ENCODE measurements at regions not wholly inside any gene's neighbourhood (a gene's known extent, or its start where the extent isn't known, plus 50 kb on each side); places are given as distances from the start of the nearest gene placed in this dataset.

DNA sequence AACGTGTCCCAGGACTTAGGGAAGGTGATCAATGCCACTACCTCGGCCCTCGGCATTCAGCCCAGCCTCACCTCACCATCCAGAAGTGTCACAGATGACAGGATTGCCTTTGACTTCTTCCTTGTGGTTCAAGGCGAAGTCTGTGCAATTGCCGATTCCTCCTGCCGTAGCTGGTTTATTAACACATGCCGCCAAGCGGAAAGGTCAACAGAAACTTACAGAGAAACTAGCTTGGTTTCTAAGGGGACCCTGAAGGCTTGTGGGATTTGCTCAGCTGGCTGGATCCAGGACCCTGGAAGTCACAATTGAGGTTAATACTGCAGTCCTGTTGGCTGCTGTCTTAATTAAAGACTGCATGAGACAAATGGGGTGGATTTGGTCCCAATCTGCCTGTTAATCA, 65.6 kb downstream of the SHANK2 start:
- Histone ChIP-seq H3K4me2 (no peak overlapping the region), H3K79me2 (ENCODE audit: low read depth) (no peaks in the 10 kb centered on the region), H4K20me1 (ENCODE audit: low read depth) (no peaks in the 10 kb centered on the region), H3K36me3 (no peaks in the 10 kb centered on the region), H3K9ac (no peak overlapping the region), H3K9me3 (ENCODE audit: low read depth) (no peaks in the 10 kb centered on the region), H3K27me3 (no peaks in the 10 kb centered on the region), H2AFZ (replicated peaks) (no peak overlapping the region), H3K4me3 (no peak overlapping the region), H3K27ac (no peak overlapping the region), H3F3A (ENCODE audit: low read depth) (no peaks in the 10 kb centered on the region), H3K4me1 (no peaks in the 10 kb centered on the region)
- DNase-seq (ENCODE audit: low spot score) = no peak
- H3K4me3 Mint-ChIP-seq = no peak overlapping the region
- H3K27ac Mint-ChIP-seq = no peak overlapping the region
- H3K9me3 Mint-ChIP-seq = peaks cover 4% of the 10 kb centered on the region
- no peaks in the 10 kb centered on the region for H3K36me3 Mint-ChIP-seq
- H3K27me3 Mint-ChIP-seq (ENCODE audit: insufficient read depth, low read depth) = peaks cover 16% of the 10 kb centered on the region
- H3K4me1 Mint-ChIP-seq = peaks cover 7% of the 10 kb centered on the region
- TF ChIP-seq, protein P1, sequence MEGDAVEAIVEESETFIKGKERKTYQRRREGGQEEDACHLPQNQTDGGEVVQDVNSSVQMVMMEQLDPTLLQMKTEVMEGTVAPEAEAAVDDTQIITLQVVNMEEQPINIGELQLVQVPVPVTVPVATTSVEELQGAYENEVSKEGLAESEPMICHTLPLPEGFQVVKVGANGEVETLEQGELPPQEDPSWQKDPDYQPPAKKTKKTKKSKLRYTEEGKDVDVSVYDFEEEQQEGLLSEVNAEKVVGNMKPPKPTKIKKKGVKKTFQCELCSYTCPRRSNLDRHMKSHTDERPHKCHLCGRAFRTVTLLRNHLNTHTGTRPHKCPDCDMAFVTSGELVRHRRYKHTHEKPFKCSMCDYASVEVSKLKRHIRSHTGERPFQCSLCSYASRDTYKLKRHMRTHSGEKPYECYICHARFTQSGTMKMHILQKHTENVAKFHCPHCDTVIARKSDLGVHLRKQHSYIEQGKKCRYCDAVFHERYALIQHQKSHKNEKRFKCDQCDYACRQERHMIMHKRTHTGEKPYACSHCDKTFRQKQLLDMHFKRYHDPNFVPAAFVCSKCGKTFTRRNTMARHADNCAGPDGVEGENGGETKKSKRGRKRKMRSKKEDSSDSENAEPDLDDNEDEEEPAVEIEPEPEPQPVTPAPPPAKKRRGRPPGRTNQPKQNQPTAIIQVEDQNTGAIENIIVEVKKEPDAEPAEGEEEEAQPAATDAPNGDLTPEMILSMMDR (IDR thresholded peaks at IDR 0.05) = no peak
- TF ChIP-seq EZH2phosphoT487 (IDR thresholded peaks at IDR 0.05) (no peak), EZH2 (IDR thresholded peaks at IDR 0.05) (no peak)

DNA sequence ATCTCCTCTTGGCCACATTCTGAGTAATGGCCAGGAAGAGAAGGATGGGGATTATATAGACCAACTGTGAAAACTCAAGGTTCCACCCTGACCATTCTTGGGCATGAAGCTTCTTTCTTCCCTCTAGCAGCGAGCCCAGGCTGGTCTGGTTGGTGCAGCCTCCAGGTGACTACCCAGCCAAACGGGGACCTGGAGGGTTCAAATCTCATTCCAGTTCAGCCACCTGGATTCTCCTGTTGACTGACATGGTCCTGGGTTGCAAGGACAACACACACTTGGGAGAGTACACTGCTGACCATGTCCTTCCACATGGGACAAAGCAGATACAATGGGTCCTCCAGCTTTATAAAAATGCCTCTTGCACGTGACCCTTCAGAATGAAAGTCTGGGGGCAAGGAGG, 67.0 kb downstream of the SHANK2 start:
- Histone ChIP-seq H3K36me3 (no peaks in the 10 kb centered on the region), H3K9ac (no peak overlapping the region), H3K27me3 (no peaks in the 10 kb centered on the region), H3K79me2 (ENCODE audit: low read depth) (no peaks in the 10 kb centered on the region), H3K27ac (no peak overlapping the region), H3F3A (ENCODE audit: low read depth) (no peaks in the 10 kb centered on the region), H3K9me3 (ENCODE audit: low read depth) (no peaks in the 10 kb centered on the region), H2AFZ (replicated peaks) (no peak overlapping the region), H4K20me1 (ENCODE audit: low read depth) (no peaks in the 10 kb centered on the region), H3K4me1 (no peaks in the 10 kb centered on the region), H3K4me3 (no peak overlapping the region), H3K4me2 (no peak overlapping the region)
- H3K36me3 Mint-ChIP-seq = no peaks in the 10 kb centered on the region
- H3K27me3 Mint-ChIP-seq (ENCODE audit: insufficient read depth, low read depth) = peaks cover 13% of the 10 kb centered on the region
- no peak for DNase-seq (ENCODE audit: low spot score)
- H3K27ac Mint-ChIP-seq = no peak overlapping the region
- H3K4me1 Mint-ChIP-seq = peaks cover 7% of the 10 kb centered on the region
- H3K9me3 Mint-ChIP-seq = peaks cover 4% of the 10 kb centered on the region
- TF ChIP-seq EZH2phosphoT487 (IDR thresholded peaks at IDR 0.05) (no peak), EZH2 (IDR thresholded peaks at IDR 0.05) (no peak)
- TF ChIP-seq, protein P1 (IDR thresholded peaks at IDR 0.05) = no peak
- no peak overlapping the region for H3K4me3 Mint-ChIP-seq

DNA sequence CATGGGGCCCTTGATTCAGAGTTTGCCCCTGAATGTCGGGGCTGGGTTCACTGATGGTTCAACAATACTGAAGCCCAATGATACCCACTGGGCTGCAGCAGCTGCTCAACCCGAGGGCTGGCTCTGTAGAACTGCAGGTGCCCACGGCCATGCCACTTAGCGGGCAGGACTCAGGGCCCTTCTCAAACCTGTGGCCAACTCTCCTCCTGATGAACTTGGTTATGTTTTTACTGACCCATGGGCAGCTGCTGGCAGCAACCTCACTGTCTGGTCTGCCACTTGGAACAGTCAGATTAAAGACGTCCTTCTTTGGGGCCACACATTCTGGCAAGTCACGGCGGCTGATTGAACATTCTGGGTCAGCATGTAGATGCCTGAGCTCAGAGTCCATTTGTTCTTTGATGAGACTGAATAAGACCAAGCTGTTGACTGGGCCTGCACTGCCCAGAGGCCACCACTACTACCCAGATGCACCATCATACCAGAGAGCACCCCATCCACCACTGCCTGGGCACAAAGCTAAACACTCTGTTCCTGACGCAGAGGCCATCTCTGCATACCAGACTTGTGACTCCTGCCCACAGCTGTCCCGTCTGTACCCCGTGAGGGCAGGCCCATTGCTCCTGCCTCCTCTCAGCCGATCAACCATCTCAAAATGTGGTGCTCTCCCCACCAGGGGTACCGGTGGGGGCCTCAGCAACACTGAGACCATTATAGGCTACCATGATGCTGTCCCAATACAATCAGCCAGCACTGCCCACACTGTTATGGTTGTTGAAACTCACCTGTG, 67.8 kb downstream of the SHANK2 start:
- Histone ChIP-seq H2AFZ (replicated peaks) (no peak overlapping the region), H3K27ac (no peak overlapping the region), H3K27me3 (no peaks in the 10 kb centered on the region), H3K9me3 (ENCODE audit: low read depth) (no peaks in the 10 kb centered on the region), H3F3A (ENCODE audit: low read depth) (no peaks in the 10 kb centered on the region), H3K4me1 (no peaks in the 10 kb centered on the region), H3K4me2 (no peak overlapping the region), H3K79me2 (ENCODE audit: low read depth) (no peaks in the 10 kb centered on the region), H4K20me1 (ENCODE audit: low read depth) (no peaks in the 10 kb centered on the region), H3K36me3 (no peaks in the 10 kb centered on the region), H3K9ac (no peak overlapping the region), H3K4me3 (no peak overlapping the region)
- peaks cover 4% of the 10 kb centered on the region for H3K9me3 Mint-ChIP-seq
- H3K27me3 Mint-ChIP-seq (ENCODE audit: insufficient read depth, low read depth) = peaks cover 10% of the 10 kb centered on the region
- no peak overlapping the region for H3K27ac Mint-ChIP-seq
- no peaks in the 10 kb centered on the region for H3K36me3 Mint-ChIP-seq
- H3K4me1 Mint-ChIP-seq = peaks cover 7% of the 10 kb centered on the region
- no peak overlapping the region for H3K4me3 Mint-ChIP-seq
- no peak for TF ChIP-seq EZH2 (IDR thresholded peaks at IDR 0.05)
- DNase-seq (ENCODE audit: low spot score) = no peak

DNA sequence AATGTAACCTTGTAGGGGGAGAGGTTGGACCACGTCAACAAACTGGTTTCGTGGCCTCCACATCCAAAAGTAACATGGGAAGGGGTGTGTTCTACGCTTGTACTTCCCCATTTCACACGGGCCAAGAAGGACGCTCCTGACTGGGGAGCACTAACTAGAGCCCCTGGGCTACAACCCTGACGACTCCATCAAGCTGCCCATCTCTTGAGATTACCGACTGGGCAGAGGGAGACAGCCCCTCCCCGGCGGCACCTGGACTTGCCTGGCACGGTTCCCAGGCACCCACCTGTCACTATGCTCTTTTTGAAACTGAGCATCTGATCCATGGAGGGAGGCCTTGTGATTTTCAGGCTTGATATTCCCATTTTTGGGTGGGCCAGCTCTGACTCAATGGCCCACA, 68.5 kb downstream of the SHANK2 start:
- H3K36me3 ChIP-seq = no peaks in the 10 kb centered on the region

More for the DNA sequence above, 68.5 kb downstream of the SHANK2 start:
- Histone ChIP-seq H3K4me2 (no peak overlapping the region), H2AFZ (replicated peaks) (no peak overlapping the region), H3K4me3 (no peak overlapping the region), H3K4me1 (no peaks in the 10 kb centered on the region), H3K27me3 (no peaks in the 10 kb centered on the region), H3K9ac (no peak overlapping the region), H3K27ac (no peak overlapping the region), H3K9me3 (ENCODE audit: low read depth) (no peaks in the 10 kb centered on the region), H4K20me1 (ENCODE audit: low read depth) (no peaks in the 10 kb centered on the region), H3K79me2 (ENCODE audit: low read depth) (no peaks in the 10 kb centered on the region), H3F3A (ENCODE audit: low read depth) (no peaks in the 10 kb centered on the region)
- Mint-ChIP-seq H3K36me3 (no peaks in the 10 kb centered on the region), H3K27me3 (ENCODE audit: insufficient read depth, low read depth) (peaks cover 9% of the 10 kb centered on the region), H3K4me3 (no peak overlapping the region), H3K27ac (no peak overlapping the region), H3K4me1 (peaks cover 7% of the 10 kb centered on the region), H3K9me3 (peaks cover 5% of the 10 kb centered on the region)
- no peak for TF ChIP-seq EZH2 (IDR thresholded peaks at IDR 0.05)
- no peak for DNase-seq (ENCODE audit: low spot score)
